ENCODE measurements at regions not wholly inside any gene's neighbourhood (a gene's known extent, or its start where the extent isn't known, plus 50 kb on each side); places are given as distances from the start of the nearest gene placed in this dataset.

DNA sequence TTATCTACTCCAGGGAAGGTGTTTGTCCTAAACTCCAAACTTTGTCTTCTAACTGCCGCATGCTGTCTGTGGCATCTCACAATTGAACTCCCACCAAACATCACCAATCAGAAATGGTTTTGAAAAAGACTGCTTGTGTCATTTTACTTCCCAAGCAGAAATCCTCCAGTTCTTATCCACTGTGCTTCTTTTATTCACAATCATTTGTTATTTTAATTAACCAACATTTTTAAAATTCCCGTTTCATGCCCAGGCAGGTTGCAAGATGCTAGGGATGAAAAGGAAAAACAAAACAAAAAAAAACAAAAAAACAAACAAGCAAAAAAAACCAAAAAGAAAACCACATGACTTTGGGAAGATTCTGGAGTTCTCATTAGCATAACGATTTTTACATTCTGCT, 63.5 kb upstream of the RAB27B start:
- TF ChIP-seq BHLHE40 (IDR thresholded peaks at IDR 0.05; ENCODE audit: low read depth, low read length) (no peak), NPAS2 (CRISPR knock-in tag; IDR thresholded peaks at IDR 0.05; ENCODE audit: borderline replicate concordance) (no peak), FOSB (CRISPR knock-in tag; IDR thresholded peaks at IDR 0.05) (no peak)
- FAIRE-seq (no peak), DNase-seq (ENCODE audit: low read depth in 1 of 2, low spot score in 1 of 2) (no peak), ATAC-seq (no peak)
- H3K4me3 ChIP-seq = no peak overlapping the region
- peaks cover under 1% of the 10 kb centered on the region; the same call in 1 of the 3 replicates for H3K9me3 ChIP-seq
- CTCF ChIA-PET = no interaction called here
- POLR2A ChIA-PET = no interaction called here
- H3K4me2 ChIP-seq = no peak overlapping the region; the same call in 1 of the 3 replicates
- 90% methylated on average over 3 of the region's 3 CpGs for WGBS (ENCODE audit: missing lambda C conversion rate)
- peak overlapping the region; percentile 58 to 68; a peak in 5 of 6 replicates for H3K27ac ChIP-seq
- H3K4me1 ChIP-seq = peaks cover 31% of the 10 kb centered on the region

GRCh38 chr18:54765636-54766375, 62.5 kb upstream of the RAB27B start:
- Histone ChIP-seq H3K4me1 (peaks cover 31% of the 10 kb centered on the region), H3K9me3 (peaks cover 4% of the 10 kb centered on the region; the same call in 1 of the 3 replicates), H3K4me3 (no peak overlapping the region), H3K27ac (peak overlapping the region; percentile 58 to 71), H3K4me2 (peak overlapping the region; percentile 49)
- FAIRE-seq (no peak), ATAC-seq (no peak), DNase-seq (ENCODE audit: low read depth in 1 of 2, low spot score in 1 of 2) (no peak)
- TF ChIP-seq FOSL2 (IDR thresholded peaks at IDR 0.05) = no peak
- no peak for TF ChIP-seq FOSL2 (CRISPR knock-in tag; IDR thresholded peaks at IDR 0.05)
- peak; percentile 42; the same call in 1 of the 2 replicates for TF ChIP-seq GATA3 (IDR thresholded peaks at IDR 0.05; ENCODE audit: borderline replicate concordance)
- ChIA-PET CTCF (no interaction called here), POLR2A (no interaction called here)
- WGBS (ENCODE audit: missing lambda C conversion rate) = 25% methylated on average over 3 of the region's 3 CpGs

DNA sequence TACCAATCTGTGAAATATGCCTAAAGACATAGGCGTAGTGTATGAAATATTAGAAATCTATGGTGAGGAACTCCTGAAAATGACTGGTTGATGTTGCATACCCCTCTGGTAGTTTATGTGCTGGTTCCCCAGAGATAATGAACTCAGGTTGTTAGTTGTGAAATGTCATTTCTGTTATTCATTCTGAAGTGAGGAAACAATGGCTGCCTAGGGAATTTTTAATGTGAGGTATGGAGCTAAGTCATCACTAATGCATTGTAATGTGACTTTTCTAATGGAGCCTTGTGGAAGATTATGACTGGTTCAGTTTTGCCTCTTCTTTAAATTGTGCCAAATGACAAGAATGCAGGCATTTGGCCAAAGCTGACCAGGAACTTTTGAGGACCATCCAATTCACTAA, 61.6 kb upstream of the RAB27B start:
- POLR2A ChIA-PET = no interaction called here
- DNase-seq (ENCODE audit: low read depth in 1 of 2, low spot score in 1 of 2) = no peak
- Histone ChIP-seq H3K9me3 (peaks cover 4% of the 10 kb centered on the region; the same call in 1 of the 3 replicates), H3K4me1 (peaks cover 31% of the 10 kb centered on the region), H3K4me2 (peak overlapping the region; percentile 49), H3K27ac (peak overlapping the region; percentile 58 to 71), H3K4me3 (no peak overlapping the region)
- no peak for FAIRE-seq
- no peak; a peak in 1 of 6 replicates for ATAC-seq
- CTCF ChIA-PET = no interaction called here
- WGBS (ENCODE audit: missing lambda C conversion rate) = 78% methylated on average over 1 of the region's 1 CpG
- no peak for TF ChIP-seq ESRRA (IDR thresholded peaks at IDR 0.05; ENCODE audit: borderline replicate concordance, low read length)
- TF ChIP-seq RAD21 (conservative IDR thresholded peaks at IDR 0.05 in 1 of 2, IDR thresholded peaks at IDR 0.05 in 1 of 2) = no peak
- no peak for TF ChIP-seq USF2 (IDR thresholded peaks at IDR 0.05)
- no peak for TF ChIP-seq TP53 (CRISPR knock-in tag; IDR thresholded peaks at IDR 0.05)
- no peak for TF ChIP-seq NR3C1 (IDR thresholded peaks at IDR 0.05)
- TF ChIP-seq HMGXB4 (CRISPR knock-in tag; IDR thresholded peaks at IDR 0.05; ENCODE audit: borderline replicate concordance) = no peak
- TF ChIP-seq JUN (IDR thresholded peaks at IDR 0.05) = no peak
- TF ChIP-seq SREBF2 (IDR thresholded peaks at IDR 0.05) = no peak

DNA sequence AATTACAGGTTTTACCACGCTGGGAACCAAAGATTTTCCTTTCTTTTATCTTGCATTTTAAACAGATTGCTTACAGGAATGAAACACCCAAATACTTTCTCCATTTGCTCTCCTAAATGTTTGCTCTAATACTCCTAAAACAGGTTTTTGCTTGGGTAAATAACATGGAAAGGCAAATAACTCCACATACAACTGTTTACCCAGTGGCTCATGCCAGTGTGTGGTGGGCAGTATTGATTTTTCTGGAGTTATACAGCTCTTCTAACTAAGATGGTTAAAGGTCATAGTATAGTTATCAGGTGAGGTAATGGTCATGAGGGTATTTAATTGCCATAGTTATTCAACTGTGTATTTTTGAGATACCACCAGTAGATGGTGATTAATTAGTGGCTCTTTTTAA, 61.2 kb upstream of the RAB27B start:
- ATAC-seq (no peak; a peak in 1 of 6 replicates), FAIRE-seq (peak; percentile 39), DNase-seq (ENCODE audit: low read depth in 1 of 2, low spot score in 1 of 2) (peak in 1 of 2 experiments; percentile 20)
- peak overlapping the region; percentile 49 for H3K4me2 ChIP-seq
- ChIA-PET POLR2A (no interaction called here), CTCF (no interaction called here)
- TF ChIP-seq NPAS2 (CRISPR knock-in tag; IDR thresholded peaks at IDR 0.05; ENCODE audit: borderline replicate concordance) (no peak), FOSL2 (IDR thresholded peaks at IDR 0.05) (no peak), FOSL2 (CRISPR knock-in tag; IDR thresholded peaks at IDR 0.05) (peak; percentile 9; the same call in 1 of the 2 replicates)
- WGBS (ENCODE audit: missing lambda C conversion rate) = 9% methylated on average over 1 of the region's 1 CpG
- H3K27ac ChIP-seq = peak overlapping the region; percentile 58 to 71; a peak in 4 of 6 replicates
- no peak overlapping the region for H3K4me3 ChIP-seq
- peaks cover 4% of the 10 kb centered on the region; the same call in 1 of the 3 replicates for H3K9me3 ChIP-seq
- H3K4me1 ChIP-seq = peaks cover 31% of the 10 kb centered on the region

Data from A549 (cell line).